HL-60 (cell line): ENCODE measurements at regions not wholly inside any gene's neighbourhood (a gene's known extent, or its start where the extent isn't known, plus 50 kb on each side); places are given as distances from the start of the nearest gene placed in this dataset.

Source experiments
- DNase-seq, 2 experiments: peaks; one replicate each; pipeline ENCODE4 v3.0.0-alpha.2; 2010 to 2020; ENCODE audit warnings: low read depth in 1 of 2, low spot score in 1 of 2
- H3K27ac ChIP-seq: fragments of 250-450 bp; sonication (Bioruptor Pico); replicated peaks from 2 replicates; pipeline ENCODE4 v1.5.1; 2020; ENCODE audit warnings: mild to moderate bottlenecking, moderate library complexity
- H3K27me3 ChIP-seq: fragments of 250-450 bp; sonication (Bioruptor Pico); 2 replicates; pipeline ENCODE4 v1.5.1; 2021; ENCODE audit warnings: mild to moderate bottlenecking, moderate library complexity; ENCODE audit not compliant: insufficient read depth, poor library complexity, severe bottlenecking
- H3K4me3 ChIP-seq: replicated peaks from 2 replicates; pipeline ENCODE4 v1.5.1; 2011; ENCODE audit warnings: mild to moderate bottlenecking, control low read depth, low read length; ENCODE audit not compliant: insufficient read depth
- GABPA ChIP-seq: IDR thresholded peaks from 2 replicates; pipeline ENCODE4 v1.6.1; 2012; ENCODE audit warnings: low read depth
- POLR2AphosphoS5 ChIP-seq: IDR thresholded peaks from 2 replicates; pipeline ENCODE4 v1.6.1; 2012; ENCODE audit warnings: low read depth
- REST ChIP-seq: IDR thresholded peaks from 2 replicates; pipeline ENCODE4 v1.6.1; 2012; ENCODE audit warnings: low read depth; ENCODE audit not compliant: insufficient replicate concordance
- SPI1 ChIP-seq: IDR thresholded peaks from 2 replicates; pipeline ENCODE4 v1.6.1; 2012; ENCODE audit warnings: low read depth, mild to moderate bottlenecking, borderline replicate concordance
- TF ChIP-seq, protein P1 (sequence below): IDR thresholded peaks from one replicate; pipeline ENCODE4 v1.5.1; 2011; ENCODE audit warnings: low read length, control low read depth, inconsistent platforms; ENCODE audit not compliant: insufficient read depth

DNA sequence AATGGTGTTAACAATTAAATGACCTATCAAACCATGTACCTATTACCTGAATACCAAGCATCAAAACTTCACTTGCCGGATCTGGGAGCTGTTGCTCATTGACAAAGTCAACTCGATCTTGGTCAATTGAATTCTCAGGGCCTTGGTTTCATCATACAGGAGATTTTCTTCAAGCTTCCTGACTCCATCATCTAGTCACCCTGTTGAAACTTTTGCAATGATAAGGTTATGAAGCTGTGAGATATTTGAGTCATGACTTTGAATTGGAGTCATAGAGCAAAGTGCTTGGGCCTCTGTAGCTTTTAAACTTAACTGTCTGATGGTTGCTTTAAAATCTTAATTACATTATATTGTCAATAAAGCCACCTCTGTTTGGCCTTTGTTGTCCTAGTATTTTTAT, 260.9 kb downstream of the COG6 start:
- TF ChIP-seq REST (no peak), GABPA (no peak), SPI1 (no peak), POLR2AphosphoS5 (no peak)
- TF ChIP-seq, protein P1, sequence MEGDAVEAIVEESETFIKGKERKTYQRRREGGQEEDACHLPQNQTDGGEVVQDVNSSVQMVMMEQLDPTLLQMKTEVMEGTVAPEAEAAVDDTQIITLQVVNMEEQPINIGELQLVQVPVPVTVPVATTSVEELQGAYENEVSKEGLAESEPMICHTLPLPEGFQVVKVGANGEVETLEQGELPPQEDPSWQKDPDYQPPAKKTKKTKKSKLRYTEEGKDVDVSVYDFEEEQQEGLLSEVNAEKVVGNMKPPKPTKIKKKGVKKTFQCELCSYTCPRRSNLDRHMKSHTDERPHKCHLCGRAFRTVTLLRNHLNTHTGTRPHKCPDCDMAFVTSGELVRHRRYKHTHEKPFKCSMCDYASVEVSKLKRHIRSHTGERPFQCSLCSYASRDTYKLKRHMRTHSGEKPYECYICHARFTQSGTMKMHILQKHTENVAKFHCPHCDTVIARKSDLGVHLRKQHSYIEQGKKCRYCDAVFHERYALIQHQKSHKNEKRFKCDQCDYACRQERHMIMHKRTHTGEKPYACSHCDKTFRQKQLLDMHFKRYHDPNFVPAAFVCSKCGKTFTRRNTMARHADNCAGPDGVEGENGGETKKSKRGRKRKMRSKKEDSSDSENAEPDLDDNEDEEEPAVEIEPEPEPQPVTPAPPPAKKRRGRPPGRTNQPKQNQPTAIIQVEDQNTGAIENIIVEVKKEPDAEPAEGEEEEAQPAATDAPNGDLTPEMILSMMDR = no peak
- DNase-seq = no peak
- no peak overlapping the region for H3K27ac ChIP-seq
- peaks cover 8% of the 10 kb centered on the region for H3K27me3 ChIP-seq
- no peak overlapping the region for H3K4me3 ChIP-seq

GRCh38 chr13:39918620-39919236, 263.3 kb downstream of the COG6 start:
- H3K4me3 ChIP-seq = no peak overlapping the region
- H3K27ac ChIP-seq = no peak overlapping the region
- DNase-seq = no peak
- no peaks in the 10 kb centered on the region for H3K27me3 ChIP-seq
- TF ChIP-seq REST (no peak), SPI1 (no peak), GABPA (no peak), POLR2AphosphoS5 (no peak)
- TF ChIP-seq, protein P1 = no peak

GRCh38 chr13:39920613-39921012, 265.2 kb downstream of the COG6 start:
- H3K4me3 ChIP-seq = no peak overlapping the region
- no peak overlapping the region for H3K27ac ChIP-seq
- no peak for TF ChIP-seq REST
- no peak for TF ChIP-seq GABPA
- TF ChIP-seq, protein P1 = no peak
- TF ChIP-seq SPI1 = no peak
- no peak for TF ChIP-seq POLR2AphosphoS5
- H3K27me3 ChIP-seq = no peaks in the 10 kb centered on the region
- no peak for DNase-seq
